GM12891 (cell line): ENCODE measurements at regions not wholly inside any gene's neighbourhood (a gene's known extent, or its start where the extent isn't known, plus 50 kb on each side); places are given as distances from the start of the nearest gene placed in this dataset.

ENCODE experiments used
- PAX5 ChIP-seq: IDR thresholded peaks from 2 replicates; pipeline ENCODE4 v1.6.1; 2011; ENCODE audit warnings: low read length, moderate library complexity, mild to moderate bottlenecking; ENCODE audit not compliant: insufficient read depth, severe bottlenecking
- POLR2A ChIP-seq: IDR thresholded peaks from 2 replicates; pipeline ENCODE4 v1.6.1; 2011; ENCODE audit warnings: low read depth, low read length, control low read depth
- POLR2AphosphoS5 ChIP-seq: IDR thresholded peaks from 2 replicates; pipeline ENCODE4 v1.6.1; 2011; ENCODE audit warnings: low read depth, low read length, control low read depth
- POU2F2 ChIP-seq: IDR thresholded peaks from 2 replicates; pipeline ENCODE4 v1.6.1; 2011; ENCODE audit warnings: low read depth, mild to moderate bottlenecking, control low read depth, low read length, moderate library complexity
- SPI1 ChIP-seq: IDR thresholded peaks from 2 replicates; pipeline ENCODE4 v1.6.1; 2011; ENCODE audit warnings: low read depth, low read length, control low read depth
- TAF1 ChIP-seq: IDR thresholded peaks from 2 replicates; pipeline ENCODE4 v1.6.1; 2011; ENCODE audit warnings: low read depth, low read length, control low read depth

GRCh38 chr2:39933196-39933595 lies 154.1 kb upstream of the THUMPD2 start:
- TF ChIP-seq POLR2AphosphoS5: no peak
- no peak for TF ChIP-seq POLR2A
- no peak for TF ChIP-seq TAF1
- TF ChIP-seq PAX5: no peak
- no peak for TF ChIP-seq POU2F2
- no peak for TF ChIP-seq SPI1
